Mesothelial cell of epicardium (in vitro differentiated cells): ENCODE measurements at regions not wholly inside any gene's neighbourhood (a gene's known extent, or its start where the extent isn't known, plus 50 kb on each side); places are given as distances from the start of the nearest gene placed in this dataset.

Experiments used
- DNase-seq, 2 experiments: peaks; one replicate each; pipeline ENCODE4 v3.0.0; 2021; ENCODE audit warnings: low spot score in 2 of 2; ENCODE audit not compliant: unreplicated experiment in 2 of 2
- H3K27ac Mint-ChIP-seq: 2 replicates; pipeline ENCODE4 v1.8.0; 2021; ENCODE audit warnings: mixed read lengths
- H3K27me3 Mint-ChIP-seq: 2 replicates; pipeline ENCODE4 v1.8.0; 2021; ENCODE audit warnings: low read depth, mixed read lengths
- H3K36me3 Mint-ChIP-seq: 2 replicates; pipeline ENCODE4 v1.8.0; 2021; ENCODE audit warnings: mixed read lengths
- H3K4me1 Mint-ChIP-seq: 2 replicates; pipeline ENCODE4 v1.8.0; 2021; ENCODE audit warnings: mixed read lengths
- H3K4me3 Mint-ChIP-seq: 2 replicates; pipeline ENCODE4 v1.8.0; 2021; ENCODE audit warnings: mild to moderate bottlenecking, moderate library complexity, mixed read lengths
- H3K9me3 Mint-ChIP-seq: 2 replicates; pipeline ENCODE4 v1.8.0; 2021; ENCODE audit warnings: mixed read lengths
- TF ChIP-seq, protein P1 (sequence below): fragments of 200-600 bp; sonication (generic); IDR thresholded peaks from one replicate; pipeline ENCODE4 v1.5.0; 2021; ENCODE audit warnings: antibody characterized with exemption; ENCODE audit not compliant: unreplicated experiment

DNA sequence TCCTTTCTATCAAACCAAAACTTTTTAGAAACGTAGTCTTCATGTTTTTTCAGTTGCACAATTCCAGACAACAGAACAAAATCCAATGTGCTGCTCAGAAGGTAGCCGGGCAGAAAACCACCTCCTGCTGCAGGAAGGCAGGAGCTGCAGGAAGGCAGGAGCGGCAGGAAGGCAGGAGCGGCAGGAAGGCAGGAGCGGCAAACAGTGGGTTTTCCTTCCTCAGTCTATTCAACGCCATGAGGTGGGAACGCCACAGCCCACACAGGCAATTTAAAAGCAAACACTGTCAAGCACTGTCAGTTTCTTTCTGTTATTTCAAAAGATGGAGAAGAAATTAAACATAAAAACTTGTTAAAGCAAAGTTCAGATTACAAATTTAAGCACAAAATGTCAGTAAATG, 601.2 kb upstream of the SALL3 start:
- peaks cover under 1% of the 10 kb centered on the region for H3K9me3 Mint-ChIP-seq
- TF ChIP-seq, protein P1, sequence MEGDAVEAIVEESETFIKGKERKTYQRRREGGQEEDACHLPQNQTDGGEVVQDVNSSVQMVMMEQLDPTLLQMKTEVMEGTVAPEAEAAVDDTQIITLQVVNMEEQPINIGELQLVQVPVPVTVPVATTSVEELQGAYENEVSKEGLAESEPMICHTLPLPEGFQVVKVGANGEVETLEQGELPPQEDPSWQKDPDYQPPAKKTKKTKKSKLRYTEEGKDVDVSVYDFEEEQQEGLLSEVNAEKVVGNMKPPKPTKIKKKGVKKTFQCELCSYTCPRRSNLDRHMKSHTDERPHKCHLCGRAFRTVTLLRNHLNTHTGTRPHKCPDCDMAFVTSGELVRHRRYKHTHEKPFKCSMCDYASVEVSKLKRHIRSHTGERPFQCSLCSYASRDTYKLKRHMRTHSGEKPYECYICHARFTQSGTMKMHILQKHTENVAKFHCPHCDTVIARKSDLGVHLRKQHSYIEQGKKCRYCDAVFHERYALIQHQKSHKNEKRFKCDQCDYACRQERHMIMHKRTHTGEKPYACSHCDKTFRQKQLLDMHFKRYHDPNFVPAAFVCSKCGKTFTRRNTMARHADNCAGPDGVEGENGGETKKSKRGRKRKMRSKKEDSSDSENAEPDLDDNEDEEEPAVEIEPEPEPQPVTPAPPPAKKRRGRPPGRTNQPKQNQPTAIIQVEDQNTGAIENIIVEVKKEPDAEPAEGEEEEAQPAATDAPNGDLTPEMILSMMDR: no peak
- no peak overlapping the region for H3K4me3 Mint-ChIP-seq
- H3K36me3 Mint-ChIP-seq: no peaks in the 10 kb centered on the region
- H3K4me1 Mint-ChIP-seq: no peaks in the 10 kb centered on the region
- no peak for DNase-seq
- no peak overlapping the region for H3K27ac Mint-ChIP-seq
- H3K27me3 Mint-ChIP-seq: peaks cover 25% of the 10 kb centered on the region

DNA sequence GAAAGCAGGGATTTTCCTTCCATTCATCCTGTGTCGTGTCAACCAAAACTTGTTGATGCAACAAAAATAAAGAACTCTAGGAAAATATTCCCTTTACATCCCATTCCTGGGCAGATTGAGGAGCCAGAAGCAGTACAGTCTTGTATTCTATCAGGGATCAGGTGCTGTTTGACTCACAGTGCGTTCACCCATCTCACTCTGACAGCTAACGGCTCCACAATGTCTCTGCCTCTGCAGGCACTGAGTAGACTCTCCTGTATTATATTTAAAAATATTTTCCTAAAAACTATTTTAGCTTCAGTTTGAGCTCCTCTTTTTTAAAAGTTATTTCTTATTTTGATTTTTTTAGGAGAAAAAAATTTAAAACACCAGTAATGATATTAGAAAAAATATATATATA, 600.6 kb upstream of the SALL3 start:
- Mint-ChIP-seq H3K36me3 (no peaks in the 10 kb centered on the region), H3K27ac (no peak overlapping the region), H3K9me3 (peaks cover 6% of the 10 kb centered on the region), H3K27me3 (peaks cover 25% of the 10 kb centered on the region), H3K4me1 (no peaks in the 10 kb centered on the region), H3K4me3 (no peak overlapping the region)
- TF ChIP-seq, protein P1: no peak
- DNase-seq: no peak

DNA sequence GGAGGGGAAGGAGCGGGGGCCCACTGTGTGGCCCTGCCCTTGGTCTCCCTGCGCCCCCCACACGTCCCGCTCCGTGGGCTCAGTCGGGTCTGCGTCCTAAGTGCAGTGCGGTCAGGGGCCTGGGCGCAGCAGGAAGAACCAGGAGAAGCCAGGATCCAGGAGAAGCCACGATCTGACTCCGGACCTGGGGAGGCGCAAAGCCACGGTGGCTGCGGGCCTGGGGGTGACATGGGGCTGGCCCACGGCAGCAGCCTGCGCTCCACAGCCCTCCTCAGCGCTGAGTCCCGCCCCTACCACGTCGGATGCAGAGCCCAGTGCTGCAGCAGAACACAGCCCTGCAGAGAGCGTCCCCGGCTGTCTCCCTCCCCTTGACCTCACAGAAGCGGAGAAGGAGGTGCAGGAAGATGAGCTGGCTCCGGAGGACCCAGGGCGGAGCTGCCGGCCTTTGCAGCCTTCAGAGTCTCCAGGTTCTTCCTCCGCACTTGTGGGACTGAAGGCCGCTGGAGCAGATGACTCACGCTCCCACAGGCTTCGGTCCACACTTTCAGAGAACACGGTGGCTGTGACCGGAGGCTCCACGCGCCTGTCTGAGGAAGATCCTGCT, 589.2 kb upstream of the SALL3 start:
- DNase-seq: peak in 1 of 2 experiments; percentile 30
- no peak overlapping the region for H3K4me3 Mint-ChIP-seq
- H3K27ac Mint-ChIP-seq: no peak overlapping the region
- no peaks in the 10 kb centered on the region for H3K36me3 Mint-ChIP-seq
- H3K27me3 Mint-ChIP-seq: peaks cover 32% of the 10 kb centered on the region
- no peaks in the 10 kb centered on the region for H3K4me1 Mint-ChIP-seq
- peaks cover 6% of the 10 kb centered on the region for H3K9me3 Mint-ChIP-seq
- TF ChIP-seq, protein P1: no peak

DNA sequence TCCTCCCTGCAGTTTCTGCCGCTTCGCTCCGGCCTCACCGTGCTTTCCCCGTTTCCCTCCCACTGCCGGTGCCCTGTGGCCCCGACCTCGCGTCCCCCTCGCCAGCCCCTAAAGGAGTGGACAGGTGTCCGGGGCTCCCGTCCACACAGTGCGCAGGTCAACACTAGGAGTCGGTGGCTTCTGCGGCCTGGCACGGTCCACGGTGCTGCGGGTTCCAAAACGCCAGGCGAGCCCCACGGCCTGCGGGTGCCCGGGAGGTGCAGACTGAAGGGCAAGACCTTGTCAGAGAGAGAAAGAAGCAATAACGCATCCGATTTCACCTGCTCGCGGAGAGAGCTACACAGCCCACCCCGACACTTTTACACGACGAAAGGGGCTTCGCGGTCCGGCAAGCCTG, 588.7 kb upstream of the SALL3 start:
- H3K36me3 Mint-ChIP-seq: no peaks in the 10 kb centered on the region
- no peak overlapping the region for H3K27ac Mint-ChIP-seq
- H3K4me1 Mint-ChIP-seq: no peaks in the 10 kb centered on the region
- peaks cover 6% of the 10 kb centered on the region for H3K9me3 Mint-ChIP-seq
- TF ChIP-seq, protein P1: no peak
- H3K27me3 Mint-ChIP-seq: peaks cover 35% of the 10 kb centered on the region
- DNase-seq: peak in 1 of 2 experiments; percentile 28
- H3K4me3 Mint-ChIP-seq: no peak overlapping the region

DNA sequence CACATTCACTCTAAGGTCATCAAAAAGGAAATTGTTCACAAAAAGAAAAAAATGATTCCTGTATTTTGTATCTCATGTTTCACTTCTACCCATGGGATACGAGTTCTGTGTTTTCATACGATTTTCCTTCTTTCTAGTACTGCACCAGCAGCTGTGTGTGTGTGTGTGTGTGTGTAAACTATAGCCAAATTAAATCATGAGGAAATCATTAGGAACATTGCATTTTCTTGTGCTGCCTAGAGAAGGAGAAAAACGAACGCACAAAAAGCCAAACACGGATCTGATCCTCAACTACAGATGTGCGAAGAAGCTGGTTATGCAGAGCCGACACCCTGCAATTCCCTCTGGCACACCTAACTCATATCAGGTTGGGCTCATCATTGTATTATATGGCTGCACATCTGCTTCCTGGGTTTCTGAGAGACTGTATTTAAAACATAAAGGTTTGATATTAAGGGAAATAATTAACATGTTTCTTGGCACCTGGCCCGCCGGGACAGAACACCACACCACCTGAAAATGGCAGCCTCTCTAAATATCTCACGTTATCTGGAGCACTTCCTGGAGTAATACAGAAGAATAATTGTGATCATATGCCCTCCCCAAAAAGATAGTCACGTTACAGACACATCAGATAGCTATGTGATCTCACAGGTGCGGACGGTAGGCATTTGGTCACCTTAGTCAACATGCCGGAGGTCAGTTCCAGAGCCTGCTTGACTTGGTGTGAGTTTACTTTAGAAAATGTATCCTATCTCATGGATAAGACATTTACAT, 586.3 kb upstream of the SALL3 start:
- Mint-ChIP-seq H3K36me3 (no peaks in the 10 kb centered on the region), H3K4me3 (no peak overlapping the region), H3K9me3 (no peaks in the 10 kb centered on the region), H3K4me1 (no peaks in the 10 kb centered on the region), H3K27ac (no peak overlapping the region), H3K27me3 (peaks cover 44% of the 10 kb centered on the region)
- peak in 1 of 2 experiments; percentile 17 for DNase-seq
- TF ChIP-seq, protein P1: no peak
